ENCODE measurements at regions not wholly inside any gene's neighbourhood (a gene's known extent, or its start where the extent isn't known, plus 50 kb on each side); places are given as distances from the start of the nearest gene placed in this dataset.
A peak's percentile ranks its signal among the peaks of the same experiment; 100 is the strongest.

- Histone ChIP-seq H2BK5ac (ENCODE audit: low read depth, low read length) (no peak overlapping the region), H3K36me3 (ENCODE audit: control insufficient read depth in 2 of 4, insufficient read depth in 4 of 4, low read length in 3 of 4) (no peaks in the 10 kb centered on the region), H3K27ac (ENCODE audit: low read depth, low read length) (no peak overlapping the region), H3K23ac (ENCODE audit: insufficient read length) (no peak overlapping the region), H2BK20ac (ENCODE audit: low read length) (no peak overlapping the region), H2BK15ac (ENCODE audit: low read length) (no peak overlapping the region), H4K20me1 (replicated peaks in 1 of 2; ENCODE audit: control insufficient read depth in 1 of 2, insufficient read depth in 2 of 2, low read length in 2 of 2) (no peaks in the 10 kb centered on the region), H3K27me3 (replicated peaks in 1 of 4; ENCODE audit: control insufficient read depth in 3 of 4, extremely low read depth in 1 of 4, insufficient read depth in 3 of 4, low read length in 3 of 4) (peaks cover 0 to 1% (median 0%) of the 10 kb centered on the region in 4 experiments; a peak in 1 of 7 replicates), H4K91ac (replicated peaks; ENCODE audit: insufficient read length, low read length) (no peak overlapping the region), H2AFZ (ENCODE audit: low read length) (no peak overlapping the region), H2BK120ac (replicated peaks; ENCODE audit: low read depth, low read length) (no peak overlapping the region), H3K56ac (replicated peaks; ENCODE audit: insufficient read length, low read depth, low read length) (no peak overlapping the region), H3K23me2 (ENCODE audit: low read depth, low read length) (no peaks in the 10 kb centered on the region), H3K4me2 (ENCODE audit: insufficient read depth in 1 of 2, low read depth in 2 of 2, low read length in 2 of 2) (no peak overlapping the region), H3K9ac (replicated peaks in 1 of 4; ENCODE audit: extremely low read depth in 1 of 4, low read depth in 3 of 4, low read length in 3 of 4) (no peak overlapping the region), H3K9me3 (ENCODE audit: insufficient read depth in 2 of 2, low read depth in 1 of 2, low read length in 1 of 2) (peaks cover 0 to 3% of the 10 kb centered on the region in 2 experiments; a peak in 1 of 4 replicates), H3K14ac (ENCODE audit: insufficient read length) (no peak overlapping the region), H4K5ac (ENCODE audit: insufficient read length, low read depth, low read length) (no peak overlapping the region), H3K79me2 (ENCODE audit: control insufficient read depth in 1 of 2, insufficient read depth in 2 of 2, low read length in 2 of 2) (no peaks in the 10 kb centered on the region), H3K4ac (replicated peaks; ENCODE audit: insufficient read length, low read depth, low read length) (no peak overlapping the region), H4K8ac (ENCODE audit: extremely low read depth, insufficient read depth, low read length) (peak overlapping the region; percentile 68; the same call in 1 of the 2 replicates), H2BK12ac (ENCODE audit: low read depth, low read length) (no peak overlapping the region), H3K18ac (ENCODE audit: extremely low read depth, low read length) (no peak overlapping the region), H2AK5ac (ENCODE audit: low read depth, low read length) (no peak overlapping the region), H3K79me1 (ENCODE audit: low read depth, low read length) (no peaks in the 10 kb centered on the region), H3K4me3 (ENCODE audit: extremely low read depth in 1 of 4, insufficient read depth in 2 of 4, low read depth in 3 of 4, low read length in 4 of 4) (no peak overlapping the region), H3K4me1 (replicated peaks in 1 of 4; ENCODE audit: control insufficient read depth in 3 of 4, insufficient read depth in 4 of 4, low read length in 3 of 4) (no peaks in the 10 kb centered on the region)
- 90% methylated on average over 4 of the region's 6 CpGs; no CpG with 5 or more reads in 1 of the 2 experiments for WGBS, 2 experiments (ENCODE audit: extremely low coverage in 1 of 2, insufficient coverage in 1 of 2, insufficient read length in 1 of 2, insufficient replicate concordance in 2 of 2, low coverage in 1 of 2, low lambda C conversion rate in 2 of 2, missing lambda C conversion rate in 1 of 2)
- DNase-seq (ENCODE audit: low read depth in 1 of 2, low spot score in 2 of 2) (no peak), FAIRE-seq (no peak)
- TF ChIP-seq CHD1 (IDR thresholded peaks at IDR 0.05; ENCODE audit: low read depth, low read length) (no peak), SIN3A (conservative IDR thresholded peaks at IDR 0.05 in 1 of 2, IDR thresholded peaks at IDR 0.05 in 1 of 2; ENCODE audit: low read depth in 1 of 2, low read length in 2 of 2) (no peak), NRF1 (IDR thresholded peaks at IDR 0.05; ENCODE audit: low read depth, low read length) (no peak), HDAC6 (IDR thresholded peaks at IDR 0.05; ENCODE audit: low read depth, low read length) (no peak), SRF (IDR thresholded peaks at IDR 0.05; ENCODE audit: low read depth, low read length) (no peak)
- TF ChIP-seq, protein P1, sequence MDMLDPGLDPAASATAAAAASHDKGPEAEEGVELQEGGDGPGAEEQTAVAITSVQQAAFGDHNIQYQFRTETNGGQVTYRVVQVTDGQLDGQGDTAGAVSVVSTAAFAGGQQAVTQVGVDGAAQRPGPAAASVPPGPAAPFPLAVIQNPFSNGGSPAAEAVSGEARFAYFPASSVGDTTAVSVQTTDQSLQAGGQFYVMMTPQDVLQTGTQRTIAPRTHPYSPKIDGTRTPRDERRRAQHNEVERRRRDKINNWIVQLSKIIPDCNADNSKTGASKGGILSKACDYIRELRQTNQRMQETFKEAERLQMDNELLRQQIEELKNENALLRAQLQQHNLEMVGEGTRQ (IDR thresholded peaks at IDR 0.05; ENCODE audit: low read length), result no peak
- ChIA-PET CTCF (ENCODE audit: partially characterized antibody) (interaction anchor here (0.6 kb wide), 1 partner anchor 402 kb away, joined by 3 read pairs; no protein-coding TSS in a partner anchor), POLR2A (ENCODE audit: partially characterized antibody) (no interaction called here)
These were observed 578.7 kb upstream of the USP24 start for GRCh38 chr1:55793856-55794255.
